HCT116 (cell line): ENCODE measurements at regions not wholly inside any gene's neighbourhood (a gene's known extent, or its start where the extent isn't known, plus 50 kb on each side); places are given as distances from the start of the nearest gene placed in this dataset.

ENCODE experiments used
- EZH2 ChIP-seq: fragments of 200-600 bp; sonication (generic); IDR thresholded peaks from 2 replicates; pipeline ENCODE4 v1.6.1; 2017; ENCODE audit warnings: antibody characterized with exemption, mixed run types
- JUND ChIP-seq: IDR thresholded peaks from 2 replicates; pipeline ENCODE4 v1.6.1; 2012
- MAX ChIP-seq: IDR thresholded peaks from 2 replicates; pipeline ENCODE4 v1.6.1; 2012
- POLR2A ChIP-seq: IDR thresholded peaks from 2 replicates; pipeline ENCODE4 v1.7.0; 2011; ENCODE audit warnings: borderline replicate concordance; ENCODE audit not compliant: insufficient read depth, insufficient read length; ENCODE audit errors: extremely low read depth
- POLR2AphosphoS5 ChIP-seq: IDR thresholded peaks from 2 replicates; pipeline ENCODE4 v1.6.1; 2011; ENCODE audit warnings: mild to moderate bottlenecking, low read depth, low read length, moderate library complexity
- RAD21 ChIP-seq: IDR thresholded peaks from 2 replicates; pipeline ENCODE4 v1.6.1; 2012; ENCODE audit warnings: low read depth, mild to moderate bottlenecking
- SIN3A ChIP-seq: IDR thresholded peaks from 2 replicates; pipeline ENCODE4 v1.6.1; 2012; ENCODE audit warnings: low read depth
- SP1 ChIP-seq: IDR thresholded peaks from 2 replicates; pipeline ENCODE4 v1.6.1; 2012; ENCODE audit warnings: low read depth
- TCF7L2 ChIP-seq: IDR thresholded peaks from 2 replicates; pipeline ENCODE4 v1.7.0; 2011; ENCODE audit warnings: borderline replicate concordance, inconsistent platforms; ENCODE audit not compliant: insufficient read depth, insufficient read length; ENCODE audit errors: extremely low read depth
- ZFX ChIP-seq: fragments of 450-650 bp; IDR thresholded peaks from 2 replicates; pipeline ENCODE4 v1.6.1; 2017
- TF ChIP-seq, protein P1 (sequence below), 3 experiments: fragments of 200-600 bp in 1 of 3; sonication (generic) in 1 of 3; IDR thresholded peaks in 2 of 3; conservative IDR thresholded peaks in 1 of 3; 2 replicates each; pipeline ENCODE4 v1.5.1; 2012 to 2017; ENCODE audit warnings: low read depth in 2 of 3, low read length in 2 of 3, antibody characterized with exemption in 1 of 3, borderline replicate concordance in 1 of 3, control low read depth in 1 of 3, mild to moderate bottlenecking in 1 of 3, mixed read lengths in 1 of 3, mixed run types in 1 of 3, moderate library complexity in 1 of 3; ENCODE audit not compliant: insufficient read depth in 1 of 3
- TF ChIP-seq, protein P2 (sequence below): IDR thresholded peaks from 2 replicates; pipeline ENCODE4 v1.6.1; 2012

DNA sequence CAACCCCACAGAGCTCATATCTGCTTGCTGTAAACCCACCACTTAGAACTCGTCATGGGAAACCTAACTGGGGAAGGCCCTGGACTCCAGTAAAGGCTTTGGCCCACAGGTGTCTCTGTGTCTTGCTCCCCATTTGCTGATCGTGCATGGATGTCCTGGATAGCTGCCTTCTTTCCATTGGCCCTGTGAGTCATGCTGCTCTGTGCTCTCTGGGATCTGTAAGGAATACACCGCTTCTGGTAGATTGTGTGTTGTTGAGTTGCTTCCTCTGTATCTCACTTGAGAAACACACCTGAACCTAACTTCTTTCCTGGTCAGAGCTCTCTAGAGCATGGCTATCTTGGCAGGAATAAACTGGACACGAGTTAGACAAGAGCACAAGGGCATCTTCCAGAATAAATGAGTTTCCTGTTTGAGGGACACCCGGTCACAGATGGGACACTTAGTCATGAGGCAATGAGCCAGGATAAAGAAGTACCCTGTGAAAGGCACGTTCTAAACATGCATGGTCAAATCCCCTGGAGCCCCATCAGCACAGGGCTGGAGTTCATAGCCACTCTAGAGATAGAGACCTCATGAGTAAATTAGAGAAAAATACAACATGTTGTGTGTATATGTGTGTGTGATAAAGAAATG lies 99.6 kb upstream of the TMEM170B start:
- TF ChIP-seq JUND (no peak), POLR2A (no peak), RAD21 (no peak), SP1 (no peak), POLR2AphosphoS5 (no peak), EZH2 (no peak), MAX (no peak), ZFX (no peak), SIN3A (no peak), TCF7L2 (no peak)
- TF ChIP-seq, protein P1, sequence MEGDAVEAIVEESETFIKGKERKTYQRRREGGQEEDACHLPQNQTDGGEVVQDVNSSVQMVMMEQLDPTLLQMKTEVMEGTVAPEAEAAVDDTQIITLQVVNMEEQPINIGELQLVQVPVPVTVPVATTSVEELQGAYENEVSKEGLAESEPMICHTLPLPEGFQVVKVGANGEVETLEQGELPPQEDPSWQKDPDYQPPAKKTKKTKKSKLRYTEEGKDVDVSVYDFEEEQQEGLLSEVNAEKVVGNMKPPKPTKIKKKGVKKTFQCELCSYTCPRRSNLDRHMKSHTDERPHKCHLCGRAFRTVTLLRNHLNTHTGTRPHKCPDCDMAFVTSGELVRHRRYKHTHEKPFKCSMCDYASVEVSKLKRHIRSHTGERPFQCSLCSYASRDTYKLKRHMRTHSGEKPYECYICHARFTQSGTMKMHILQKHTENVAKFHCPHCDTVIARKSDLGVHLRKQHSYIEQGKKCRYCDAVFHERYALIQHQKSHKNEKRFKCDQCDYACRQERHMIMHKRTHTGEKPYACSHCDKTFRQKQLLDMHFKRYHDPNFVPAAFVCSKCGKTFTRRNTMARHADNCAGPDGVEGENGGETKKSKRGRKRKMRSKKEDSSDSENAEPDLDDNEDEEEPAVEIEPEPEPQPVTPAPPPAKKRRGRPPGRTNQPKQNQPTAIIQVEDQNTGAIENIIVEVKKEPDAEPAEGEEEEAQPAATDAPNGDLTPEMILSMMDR (IDR thresholded peaks at IDR 0.05 in 2 of 3, conservative IDR thresholded peaks at IDR 0.05 in 1 of 3; ENCODE audit: borderline replicate concordance in 1 of 3, insufficient read depth in 1 of 3, low read depth in 2 of 3, low read length in 2 of 3), result no peak
- TF ChIP-seq, protein P2, sequence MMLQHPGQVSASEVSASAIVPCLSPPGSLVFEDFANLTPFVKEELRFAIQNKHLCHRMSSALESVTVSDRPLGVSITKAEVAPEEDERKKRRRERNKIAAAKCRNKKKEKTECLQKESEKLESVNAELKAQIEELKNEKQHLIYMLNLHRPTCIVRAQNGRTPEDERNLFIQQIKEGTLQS, result no peak
